Ovary (tissue), 7 donors: ENCODE measurements at regions not wholly inside any gene's neighbourhood (a gene's known extent, or its start where the extent isn't known, plus 50 kb on each side); places are given as distances from the start of the nearest gene placed in this dataset.

Source experiments
- DNase-seq, 5 donors: peaks; one replicate each; pipeline ENCODE4 v3.0.0-alpha.2; 2019 to 2020
- H3K27ac ChIP-seq, 2 donors: fragments of 200-600 bp; one replicate each; pipeline versions ENCODE4 v1.5.1 to v1.8.0; 2019 to 2022
- H3K27me3 ChIP-seq: fragments of 200-600 bp; one replicate; pipeline ENCODE4 v1.8.0; 2022
- H3K36me3 ChIP-seq: fragments of 200-600 bp; sonication (generic); one replicate; pipeline ENCODE4 v1.5.1; 2019
- H3K4me1 ChIP-seq: one replicate; pipeline ENCODE4 v1.8.1; 2013; ENCODE audit warnings: mild to moderate bottlenecking, moderate library complexity; ENCODE audit not compliant: insufficient read depth
- H3K4me3 ChIP-seq: fragments of 200-600 bp; sonication (generic); one replicate; pipeline ENCODE4 v1.5.1; 2017
- H3K9me3 ChIP-seq, 2 donors: fragments of 200-600 bp in 1 of 2; sonication (generic) in 1 of 2; one replicate each; pipeline versions ENCODE4 v1.5.1 to v1.8.1; 2013 to 2019; ENCODE audit warnings: mild to moderate bottlenecking in 1 of 2, moderate library complexity in 1 of 2
- EP300 ChIP-seq: sonication (generic); formaldehyde crosslinking; IDR thresholded peaks from one replicate; pipeline ENCODE4 v1.6.1; 2017; ENCODE audit warnings: antibody characterized with exemption
- POLR2A ChIP-seq: fragments of 450-650 bp; IDR thresholded peaks from one replicate; pipeline ENCODE4 v1.6.1; 2017; ENCODE audit warnings: antibody characterized with exemption, mild to moderate bottlenecking, moderate library complexity
- WGBS, 3 donors: extraction: QIAGEN DNeasy Blood & Tissue Kit in 1 of 3; methylation state at CpG; one replicate each; pipeline versions ENCODE4 v1.1.5 to v1.1.7; 2013 to 2017; 5-methylcytosine and 5-hydroxymethylcytosine counted together
- intact Hi-C, 4 donors: fragments of 100-400 bp; cut with DNase I; formaldehyde crosslinking; loops; one replicate each; pipeline versions ENCODE4 v1.11.0 to v1.15.1; 2022 to 2023
- TF ChIP-seq, protein P1 (sequence below), 3 donors: fragments of 450-650 bp in 2 of 3; fragments of 200-600 bp in 1 of 3; IDR thresholded peaks; one replicate each; pipeline versions ENCODE4 v1.5.1 to v1.8.0; 2016 to 2022; ENCODE audit warnings: antibody characterized with exemption in 3 of 3, mild to moderate bottlenecking in 1 of 3
- donor health status: DM: no; HTN: no; CAD: no; lungs with moderate emphysema.
- donor health status: DM: no; HTN: no; CAD: no.
- donor health status: Bipolar disorder and iron deficiency.
- donor health status: DM: no; HTN: no; CAD: no.
- donor health status: DM: yes; HTN: yes; CAD: no.

DNA sequence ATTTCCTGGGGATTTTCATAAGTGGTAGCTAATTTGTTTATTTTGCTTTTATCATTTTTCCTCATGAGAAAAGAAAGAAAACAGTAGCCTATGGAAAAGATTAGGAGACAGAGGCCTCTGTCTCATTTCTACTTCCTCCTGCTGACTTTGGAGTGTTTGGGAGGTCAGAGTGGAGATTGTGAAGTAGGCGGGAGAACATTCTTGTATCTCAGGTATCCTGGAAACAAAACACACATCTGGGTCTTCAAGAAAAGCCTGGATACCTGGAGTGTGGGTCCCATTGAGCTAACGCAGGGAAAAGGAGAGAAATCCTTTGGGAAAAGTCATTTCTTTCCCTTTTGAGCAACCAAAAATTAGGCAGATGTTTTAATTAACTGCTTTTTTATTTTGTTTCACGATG, 161.5 kb upstream of the DMAC1 start:
- no peak for TF ChIP-seq POLR2A
- TF ChIP-seq, protein P1, sequence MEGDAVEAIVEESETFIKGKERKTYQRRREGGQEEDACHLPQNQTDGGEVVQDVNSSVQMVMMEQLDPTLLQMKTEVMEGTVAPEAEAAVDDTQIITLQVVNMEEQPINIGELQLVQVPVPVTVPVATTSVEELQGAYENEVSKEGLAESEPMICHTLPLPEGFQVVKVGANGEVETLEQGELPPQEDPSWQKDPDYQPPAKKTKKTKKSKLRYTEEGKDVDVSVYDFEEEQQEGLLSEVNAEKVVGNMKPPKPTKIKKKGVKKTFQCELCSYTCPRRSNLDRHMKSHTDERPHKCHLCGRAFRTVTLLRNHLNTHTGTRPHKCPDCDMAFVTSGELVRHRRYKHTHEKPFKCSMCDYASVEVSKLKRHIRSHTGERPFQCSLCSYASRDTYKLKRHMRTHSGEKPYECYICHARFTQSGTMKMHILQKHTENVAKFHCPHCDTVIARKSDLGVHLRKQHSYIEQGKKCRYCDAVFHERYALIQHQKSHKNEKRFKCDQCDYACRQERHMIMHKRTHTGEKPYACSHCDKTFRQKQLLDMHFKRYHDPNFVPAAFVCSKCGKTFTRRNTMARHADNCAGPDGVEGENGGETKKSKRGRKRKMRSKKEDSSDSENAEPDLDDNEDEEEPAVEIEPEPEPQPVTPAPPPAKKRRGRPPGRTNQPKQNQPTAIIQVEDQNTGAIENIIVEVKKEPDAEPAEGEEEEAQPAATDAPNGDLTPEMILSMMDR (IDR thresholded peaks at IDR 0.05), result no peak
- TF ChIP-seq EP300, result no peak
- Histone ChIP-seq H3K4me1 (peaks cover 3% of the 10 kb centered on the region), H3K36me3 (no peaks in the 10 kb centered on the region), H3K27ac (no peak overlapping the region), H3K9me3 (no peaks in the 10 kb centered on the region), H3K4me3 (no peak overlapping the region), H3K27me3 (no peaks in the 10 kb centered on the region)
- intact Hi-C loops, result no loop called here
- WGBS, 3 donors, result 76 to 91% (median 77%) methylated on average over 3 of the region's 3 CpGs
- DNase-seq, result no peak

DNA sequence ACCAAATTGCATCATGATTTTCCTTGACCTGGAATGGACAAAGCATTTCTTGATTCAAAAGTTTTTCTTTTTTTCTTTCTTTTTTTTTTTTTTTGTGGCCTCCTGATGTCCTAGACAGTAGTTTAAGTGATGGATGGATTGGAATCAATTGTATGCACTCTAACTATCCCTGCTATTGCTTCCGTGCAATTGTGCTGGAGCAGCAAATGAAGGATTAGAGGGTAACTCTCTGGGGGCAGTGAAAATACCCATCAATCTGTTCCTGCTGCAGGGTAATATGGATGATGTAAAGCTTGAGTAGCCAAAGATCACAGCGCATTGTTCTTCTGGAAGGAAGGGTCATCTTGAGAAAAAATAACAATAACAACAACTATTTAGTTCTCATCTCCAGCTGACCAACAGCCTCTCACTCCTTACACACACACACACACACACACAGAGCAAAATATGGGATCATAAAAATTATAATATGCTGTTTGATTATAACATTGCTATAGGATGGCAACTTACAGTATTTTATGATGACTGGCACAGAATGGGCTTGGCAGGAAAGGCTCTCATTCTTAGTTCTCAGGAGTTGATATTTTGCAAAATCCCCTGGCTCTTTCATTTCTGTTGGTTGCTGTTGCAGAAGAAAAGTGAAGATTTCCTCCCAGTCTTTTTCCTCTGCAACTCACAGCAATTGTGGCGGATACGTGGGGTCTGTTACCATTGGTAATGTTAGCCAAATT, 160.9 kb upstream of the DMAC1 start:
- Histone ChIP-seq H3K27ac (no peak overlapping the region), H3K9me3 (no peaks in the 10 kb centered on the region), H3K27me3 (no peaks in the 10 kb centered on the region), H3K4me3 (no peak overlapping the region), H3K36me3 (no peaks in the 10 kb centered on the region), H3K4me1 (peaks cover 3% of the 10 kb centered on the region)
- DNase-seq, result no peak
- intact Hi-C loops, result no loop called here
- no peak for TF ChIP-seq POLR2A
- TF ChIP-seq, protein P1 (IDR thresholded peaks at IDR 0.05), result no peak
- no peak for TF ChIP-seq EP300
- whole genome bisulfite sequencing, 3 donors, result 90 to 92% (median 91%) methylated on average over 4 of the region's 4 CpGs

DNA sequence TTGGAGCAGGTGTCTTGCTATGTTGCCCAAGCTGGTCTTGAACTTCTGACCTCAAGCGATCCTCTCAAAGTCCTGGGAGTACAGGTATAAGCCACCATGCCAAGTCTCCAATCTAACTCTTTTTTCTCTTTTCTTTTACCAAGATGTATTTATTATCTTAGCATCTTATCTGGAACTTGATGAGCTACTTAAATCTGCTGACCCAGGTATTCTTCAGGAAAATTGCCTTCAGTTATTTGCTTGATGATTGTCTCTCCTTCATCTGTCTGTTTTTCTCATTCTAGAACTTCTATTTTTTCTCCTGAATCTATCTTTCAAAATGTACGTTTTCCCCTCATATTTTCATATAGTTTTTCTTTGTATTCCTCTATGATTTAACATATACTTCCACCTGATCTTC, 158.2 kb upstream of the DMAC1 start:
- Histone ChIP-seq H3K9me3 (no peaks in the 10 kb centered on the region), H3K4me3 (no peak overlapping the region), H3K27ac (no peak overlapping the region), H3K36me3 (no peaks in the 10 kb centered on the region), H3K27me3 (no peaks in the 10 kb centered on the region), H3K4me1 (peaks cover 3% of the 10 kb centered on the region)
- WGBS, 3 donors, result 90 to 96% (median 93%) methylated on average over 2 of the region's 2 CpGs
- TF ChIP-seq, protein P1 (IDR thresholded peaks at IDR 0.05), result no peak
- no peak for TF ChIP-seq EP300
- TF ChIP-seq POLR2A, result no peak
- no peak for DNase-seq
- intact Hi-C loops, result no loop called here

DNA sequence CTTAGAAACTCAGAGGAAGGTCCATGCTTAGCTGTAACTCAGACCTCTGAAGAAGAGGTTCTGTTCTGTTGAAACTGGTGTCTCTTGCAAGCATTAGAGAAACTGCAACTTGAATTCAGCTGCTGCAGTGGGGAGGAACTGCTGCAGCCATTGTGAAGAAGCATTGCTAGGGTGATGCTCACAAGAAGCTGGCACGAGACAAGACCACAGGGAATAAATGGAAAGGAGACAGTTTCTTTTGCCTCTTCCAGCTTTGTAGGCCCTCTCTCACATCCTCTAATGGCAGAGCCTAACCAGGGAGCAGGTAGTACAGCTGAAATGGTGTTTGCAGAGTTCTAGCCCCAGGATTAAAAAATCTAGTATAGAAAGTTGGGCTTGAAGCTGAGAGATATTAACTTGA, 148.0 kb upstream of the DMAC1 start:
- H3K36me3 ChIP-seq, result no peaks in the 10 kb centered on the region
- H3K4me1 ChIP-seq, result peaks cover 2% of the 10 kb centered on the region
- H3K4me3 ChIP-seq, result no peak overlapping the region
- TF ChIP-seq POLR2A (no peak), EP300 (no peak)
- TF ChIP-seq, protein P1 (IDR thresholded peaks at IDR 0.05), result no peak
- no peak for DNase-seq
- H3K27me3 ChIP-seq, result no peaks in the 10 kb centered on the region
- no peaks in the 10 kb centered on the region for H3K9me3 ChIP-seq
- WGBS, 3 donors, result 73 to 93% (median 86%) methylated on average over 1 of the region's 1 CpG
- intact Hi-C loops, result no loop called here
- no peak overlapping the region for H3K27ac ChIP-seq
